Skin epidermis (tissue), 12 donors: ENCODE measurements at regions not wholly inside any gene's neighbourhood (a gene's known extent, or its start where the extent isn't known, plus 50 kb on each side); places are given as distances from the start of the nearest gene placed in this dataset.
"Not testable (repeated sequence)": the region's sequence is repeated elsewhere in the genome, so short reads cannot be mapped to it uniquely, and the experiment has no call there.

ENCODE experiments used
- H3K27ac ChIP-seq, 21 experiments: fragments of 200-600 bp; sonication (generic) in 11 of 21; one replicate each; pipeline ENCODE4 v1.5.0; 2020; ENCODE audit warnings: mild to moderate bottlenecking in 3 of 21, inconsistent platforms in 2 of 21, moderate library complexity in 2 of 21
- H3K4me3 ChIP-seq, 7 experiments: fragments of 200-600 bp; sonication (generic) in 2 of 7; one replicate each; pipeline ENCODE4 v1.5.0; 2020; ENCODE audit warnings: inconsistent platforms in 2 of 7, mild to moderate bottlenecking in 2 of 7, moderate library complexity in 1 of 7

- Histone ChIP-seq H3K4me3 (no peak overlapping the region), H3K27ac (no peak overlapping the region)
Observed at GRCh38 chr7:19900118-19900517, 126.7 kb upstream of the TMEM196 start.

GRCh38 chr7:19899529-19899928, 126.1 kb upstream of the TMEM196 start:
- Histone ChIP-seq H3K4me3 (no peak overlapping the region), H3K27ac (no peak overlapping the region)

- not testable (repeated sequence) for H3K4me3 ChIP-seq
Observed at GRCh38 chr7:19882893-19883292, 109.5 kb upstream of the TMEM196 start.

GRCh38 chr7:19872094-19872493, 98.7 kb upstream of the TMEM196 start:
- Histone ChIP-seq H3K27ac (no peak overlapping the region), H3K4me3 (no peak overlapping the region)

More at GRCh38 chr7:19882893-19883292, 109.5 kb upstream of the TMEM196 start:
- not testable (repeated sequence) for H3K27ac ChIP-seq

GRCh38 chr7:19871102-19871501, 97.7 kb upstream of the TMEM196 start:
- no peak overlapping the region for H3K27ac ChIP-seq
- no peak overlapping the region for H3K4me3 ChIP-seq

- Histone ChIP-seq H3K27ac (no peak overlapping the region), H3K4me3 (no peak overlapping the region)
Observed at GRCh38 chr7:19869979-19870378, 96.6 kb upstream of the TMEM196 start.

- H3K27ac ChIP-seq: no peak overlapping the region
- H3K4me3 ChIP-seq: no peak overlapping the region
Observed at GRCh38 chr7:19853261-19853832, 79.9 kb upstream of the TMEM196 start.

GRCh38 chr7:19852192-19852591, 78.8 kb upstream of the TMEM196 start:
- no peak overlapping the region for H3K4me3 ChIP-seq

GRCh38 chr7:19851504-19851903, 78.1 kb upstream of the TMEM196 start:
- Histone ChIP-seq H3K4me3 (no peak overlapping the region), H3K27ac (no peak overlapping the region)

More at GRCh38 chr7:19852192-19852591, 78.8 kb upstream of the TMEM196 start:
- H3K27ac ChIP-seq: no peak overlapping the region

- Histone ChIP-seq H3K4me3 (no peak overlapping the region), H3K27ac (no peak overlapping the region)
Observed at GRCh38 chr7:19834566-19834965, 61.1 kb upstream of the TMEM196 start.

- no peak overlapping the region for H3K27ac ChIP-seq
- no peak overlapping the region for H3K4me3 ChIP-seq
Observed at GRCh38 chr7:19830604-19831003, 57.2 kb upstream of the TMEM196 start.
